ENCODE measurements at regions not wholly inside any gene's neighbourhood (a gene's known extent, or its start where the extent isn't known, plus 50 kb on each side); places are given as distances from the start of the nearest gene placed in this dataset.

DNA sequence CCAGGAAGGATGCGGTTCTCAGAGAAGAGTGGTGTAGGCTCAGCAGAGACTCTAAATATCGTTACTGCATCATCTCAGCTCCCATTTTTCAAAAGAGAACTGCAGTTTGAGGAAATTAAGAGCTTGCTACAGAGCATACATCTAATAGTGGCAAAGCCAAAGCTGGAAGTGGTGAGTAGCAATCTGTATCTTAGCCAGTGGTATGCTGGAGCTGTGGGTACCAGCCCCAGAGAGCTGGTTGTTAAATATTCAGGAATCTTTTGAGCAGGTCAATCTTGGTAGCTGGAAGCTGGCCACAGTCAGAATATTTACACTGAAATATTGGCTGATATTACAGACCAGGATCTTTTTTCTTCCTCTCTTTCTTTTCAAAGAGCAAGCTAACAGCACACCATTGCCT is 88.4 kb upstream of the STEAP1B start:
- Mint-ChIP-seq H3K27ac (ENCODE audit: unreplicated experiment) (no peak overlapping the region), H3K4me1 (ENCODE audit: low read depth, unreplicated experiment) (peaks cover 18% of the 10 kb centered on the region), H3K27me3 (ENCODE audit: insufficient read depth, unreplicated experiment) (no peaks in the 10 kb centered on the region), H3K36me3 (ENCODE audit: insufficient read depth, unreplicated experiment) (no peaks in the 10 kb centered on the region), H3K4me3 (ENCODE audit: unreplicated experiment) (no peak overlapping the region), H3K9me3 (ENCODE audit: unreplicated experiment) (peaks cover 13% of the 10 kb centered on the region)
- H3K36me3 ChIP-seq (ENCODE audit: control insufficient read depth, insufficient read depth, low read length): no peaks in the 10 kb centered on the region
- H3K4me3 ChIP-seq (ENCODE audit: low read depth, low read length): no peak overlapping the region
- DNase-seq: no peak
- intact Hi-C loops (cut with micrococcal nuclease; ENCODE audit: unreplicated experiment): no loop called here
- POLR2A ChIA-PET: no interaction called here
- peaks cover 26% of the 10 kb centered on the region for H3K4me1 ChIP-seq
- TF ChIP-seq, protein P1, sequence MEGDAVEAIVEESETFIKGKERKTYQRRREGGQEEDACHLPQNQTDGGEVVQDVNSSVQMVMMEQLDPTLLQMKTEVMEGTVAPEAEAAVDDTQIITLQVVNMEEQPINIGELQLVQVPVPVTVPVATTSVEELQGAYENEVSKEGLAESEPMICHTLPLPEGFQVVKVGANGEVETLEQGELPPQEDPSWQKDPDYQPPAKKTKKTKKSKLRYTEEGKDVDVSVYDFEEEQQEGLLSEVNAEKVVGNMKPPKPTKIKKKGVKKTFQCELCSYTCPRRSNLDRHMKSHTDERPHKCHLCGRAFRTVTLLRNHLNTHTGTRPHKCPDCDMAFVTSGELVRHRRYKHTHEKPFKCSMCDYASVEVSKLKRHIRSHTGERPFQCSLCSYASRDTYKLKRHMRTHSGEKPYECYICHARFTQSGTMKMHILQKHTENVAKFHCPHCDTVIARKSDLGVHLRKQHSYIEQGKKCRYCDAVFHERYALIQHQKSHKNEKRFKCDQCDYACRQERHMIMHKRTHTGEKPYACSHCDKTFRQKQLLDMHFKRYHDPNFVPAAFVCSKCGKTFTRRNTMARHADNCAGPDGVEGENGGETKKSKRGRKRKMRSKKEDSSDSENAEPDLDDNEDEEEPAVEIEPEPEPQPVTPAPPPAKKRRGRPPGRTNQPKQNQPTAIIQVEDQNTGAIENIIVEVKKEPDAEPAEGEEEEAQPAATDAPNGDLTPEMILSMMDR (IDR thresholded peaks at IDR 0.05; ENCODE audit: insufficient read depth in 1 of 2, low read depth in 1 of 2, low read length in 1 of 2, severe bottlenecking in 1 of 2, unreplicated experiment in 1 of 2): no peak
- no TSS peak for BruUV-seq (replicated peaks)
- H3K27me3 ChIP-seq (replicated peaks; ENCODE audit: control insufficient read depth, insufficient read depth, low read length): no peaks in the 10 kb centered on the region
- no peaks in the 10 kb centered on the region for H3K9me3 ChIP-seq
- CTCF ChIA-PET: no interaction called here

DNA sequence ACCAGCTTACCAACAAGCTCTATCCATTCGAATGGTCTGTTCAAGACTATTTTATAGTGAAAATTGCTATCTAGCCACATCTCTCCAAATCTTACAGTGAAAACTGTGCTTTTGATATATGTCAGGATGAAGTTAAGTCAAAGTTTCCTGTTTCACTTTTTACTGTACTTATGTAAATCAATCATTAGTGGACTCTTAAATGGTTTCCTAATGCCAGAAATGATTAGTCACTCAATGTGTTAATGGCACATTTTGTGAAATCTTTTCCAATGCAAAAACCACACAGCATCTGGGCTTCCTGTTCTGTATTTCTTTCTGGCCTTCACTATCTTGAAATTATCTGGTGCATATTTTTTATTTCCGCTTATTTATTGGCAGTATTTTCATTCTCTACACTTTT is 87.3 kb upstream of the STEAP1B start:
- H3K27me3 Mint-ChIP-seq (ENCODE audit: insufficient read depth, unreplicated experiment): no peaks in the 10 kb centered on the region
- TF ChIP-seq, protein P1 (IDR thresholded peaks at IDR 0.05; ENCODE audit: insufficient read depth in 1 of 2, low read depth in 1 of 2, low read length in 1 of 2, severe bottlenecking in 1 of 2, unreplicated experiment in 1 of 2): no peak
- no peak overlapping the region for H3K4me3 ChIP-seq (ENCODE audit: low read depth, low read length)
- intact Hi-C loops (cut with micrococcal nuclease; ENCODE audit: unreplicated experiment): no loop called here
- peak overlapping the region; percentile 24 for H3K27ac Mint-ChIP-seq (ENCODE audit: unreplicated experiment)
- H3K36me3 ChIP-seq (ENCODE audit: control insufficient read depth, insufficient read depth, low read length): no peaks in the 10 kb centered on the region
- no peak for DNase-seq
- H3K4me3 Mint-ChIP-seq (ENCODE audit: unreplicated experiment): no peak overlapping the region
- POLR2A ChIA-PET: no interaction called here
- H3K9me3 Mint-ChIP-seq (ENCODE audit: unreplicated experiment): peaks cover 5% of the 10 kb centered on the region
- H3K27me3 ChIP-seq (replicated peaks; ENCODE audit: control insufficient read depth, insufficient read depth, low read length): no peaks in the 10 kb centered on the region
- peaks cover 29% of the 10 kb centered on the region for H3K4me1 Mint-ChIP-seq (ENCODE audit: low read depth, unreplicated experiment)
- peaks cover 35% of the 10 kb centered on the region for H3K4me1 ChIP-seq
- no TSS peak for BruUV-seq (replicated peaks)
- H3K9me3 ChIP-seq: no peaks in the 10 kb centered on the region
- CTCF ChIA-PET: interaction anchor here (1.1 to 2.0 kb wide), 3 partner anchors 16 to 141 kb away, joined by 3 to 14 read pairs (median 6); no protein-coding TSS in a partner anchor
- peaks cover 9% of the 10 kb centered on the region for H3K36me3 Mint-ChIP-seq (ENCODE audit: insufficient read depth, unreplicated experiment)

DNA sequence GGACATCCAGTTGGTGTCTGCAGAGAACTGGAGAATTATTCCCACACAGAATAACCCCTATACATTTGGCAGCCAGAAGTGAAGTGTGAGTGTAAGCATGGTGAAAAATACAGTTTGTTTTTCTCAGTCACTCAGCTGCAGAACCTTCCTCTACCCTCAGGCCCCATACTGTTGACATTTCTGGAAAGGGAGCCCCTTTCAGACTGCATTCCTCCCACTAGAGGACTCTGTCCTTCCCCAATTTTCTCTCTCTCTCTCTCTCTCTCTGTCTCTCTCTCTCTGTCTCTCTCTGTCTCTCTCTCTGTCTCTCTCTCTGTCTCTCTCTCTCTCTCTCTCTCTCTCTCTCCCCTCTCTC is 86.8 kb upstream of the STEAP1B start:
- ChIA-PET CTCF (interaction anchor here (0.6 to 2.0 kb wide), 5 partner anchors 9 to 142 kb away, joined by 3 to 14 read pairs (median 5); no protein-coding TSS in a partner anchor), POLR2A (no interaction called here)
- TF ChIP-seq, protein P1 (IDR thresholded peaks at IDR 0.05; ENCODE audit: insufficient read depth in 1 of 2, low read depth in 1 of 2, low read length in 1 of 2, severe bottlenecking in 1 of 2, unreplicated experiment in 1 of 2): peak; percentile 55
- DNase-seq: peak; percentile 59 to 70
- H3K4me1 ChIP-seq: peaks cover 39% of the 10 kb centered on the region
- Mint-ChIP-seq H3K27ac (ENCODE audit: unreplicated experiment) (peak overlapping the region; percentile 24), H3K36me3 (ENCODE audit: insufficient read depth, unreplicated experiment) (peaks cover 9% of the 10 kb centered on the region), H3K4me1 (ENCODE audit: low read depth, unreplicated experiment) (peaks cover 32% of the 10 kb centered on the region), H3K27me3 (ENCODE audit: insufficient read depth, unreplicated experiment) (no peaks in the 10 kb centered on the region), H3K9me3 (ENCODE audit: unreplicated experiment) (no peaks in the 10 kb centered on the region), H3K4me3 (ENCODE audit: unreplicated experiment) (no peak overlapping the region)
- intact Hi-C loops (cut with micrococcal nuclease; ENCODE audit: unreplicated experiment): no loop called here
- no peak overlapping the region for H3K4me3 ChIP-seq (ENCODE audit: low read depth, low read length)
- no TSS peak for BruUV-seq (replicated peaks)
- no peaks in the 10 kb centered on the region for H3K9me3 ChIP-seq
- no peaks in the 10 kb centered on the region for H3K36me3 ChIP-seq (ENCODE audit: control insufficient read depth, insufficient read depth, low read length)
- no peaks in the 10 kb centered on the region for H3K27me3 ChIP-seq (replicated peaks; ENCODE audit: control insufficient read depth, insufficient read depth, low read length)

All from Caco-2 (cell line).